GM19035 (cell line): ENCODE measurements at regions not wholly inside any gene's neighbourhood (a gene's known extent, or its start where the extent isn't known, plus 50 kb on each side); places are given as distances from the start of the nearest gene placed in this dataset.

ENCODE experiments used
- ATAC-seq: cut with Tn5 transposase; IDR thresholded peaks from one replicate; pipeline ENCODE4 v1.9.1; 2021; ENCODE audit not compliant: unreplicated experiment

DNA sequence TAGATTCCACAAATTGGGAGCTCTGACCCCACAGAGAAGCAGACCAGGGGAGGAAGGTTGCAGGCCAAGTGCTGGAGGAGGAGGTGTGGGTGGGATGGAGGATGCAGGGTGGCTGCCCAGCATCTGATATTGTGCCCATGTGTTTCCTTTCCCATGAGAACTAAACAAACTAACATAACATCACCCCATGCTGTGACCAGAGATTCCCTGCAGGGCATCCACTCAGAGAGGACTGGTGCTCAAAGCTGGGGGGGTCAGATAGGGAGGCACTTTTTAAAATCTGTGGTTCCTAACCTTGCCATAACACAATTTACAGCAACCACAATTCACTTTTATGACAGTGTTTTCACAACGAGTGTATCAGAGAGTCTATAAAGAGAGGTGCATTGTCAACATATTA, 1277.6 kb downstream of the AACS start:
- ATAC-seq: no peak

DNA sequence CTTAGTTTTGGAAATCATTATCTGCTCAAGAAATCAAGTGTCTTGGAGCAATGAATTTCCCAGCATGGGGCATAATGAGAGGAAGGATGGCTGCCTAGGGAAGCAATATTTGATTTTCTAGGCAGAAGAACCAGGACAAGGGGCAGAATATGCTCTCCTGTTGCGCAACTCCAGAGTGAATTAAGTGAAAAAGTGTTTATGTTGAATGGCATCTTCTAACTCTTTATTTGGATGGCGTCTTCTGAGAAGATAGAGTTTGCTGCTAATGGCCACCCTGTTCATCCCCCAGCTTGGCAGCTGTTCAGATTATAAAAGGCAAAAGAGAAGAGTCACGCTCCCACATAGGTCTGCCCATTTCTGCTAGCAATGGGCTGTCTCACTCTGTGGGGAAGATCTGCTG, 1278.1 kb downstream of the AACS start:
- no peak for ATAC-seq

- ATAC-seq: no peak
These were observed 1280.9 kb downstream of the AACS start for GRCh38 chr12:126346087-126346486.

GRCh38 chr12:126347421-126347820, 1282.2 kb downstream of the AACS start:
- no peak for ATAC-seq

- ATAC-seq: no peak
These were observed 1284.1 kb downstream of the AACS start for GRCh38 chr12:126349383-126349782.

GRCh38 chr12:126353604-126354003, 1288.4 kb downstream of the AACS start:
- ATAC-seq: no peak

DNA sequence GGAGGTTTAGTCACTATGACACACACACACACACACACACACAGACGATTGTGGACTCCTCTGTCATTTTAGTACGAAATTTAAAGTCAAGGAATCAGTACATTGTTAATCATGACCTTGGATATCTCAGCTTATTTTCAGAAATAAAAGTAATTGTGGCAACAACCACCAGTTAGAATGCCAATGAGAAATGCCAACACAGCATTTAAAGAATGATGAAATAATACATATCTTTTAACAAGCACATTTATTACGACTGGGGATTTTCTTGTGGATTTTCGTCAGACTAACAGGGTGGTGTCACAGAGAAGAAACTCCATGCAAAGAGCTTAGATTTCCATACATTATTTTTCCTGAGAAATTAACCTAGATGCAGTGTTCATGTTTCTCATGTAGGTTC, 1289.4 kb downstream of the AACS start:
- ATAC-seq: no peak

GRCh38 chr12:126355346-126355745, 1290.1 kb downstream of the AACS start:
- ATAC-seq: no peak

DNA sequence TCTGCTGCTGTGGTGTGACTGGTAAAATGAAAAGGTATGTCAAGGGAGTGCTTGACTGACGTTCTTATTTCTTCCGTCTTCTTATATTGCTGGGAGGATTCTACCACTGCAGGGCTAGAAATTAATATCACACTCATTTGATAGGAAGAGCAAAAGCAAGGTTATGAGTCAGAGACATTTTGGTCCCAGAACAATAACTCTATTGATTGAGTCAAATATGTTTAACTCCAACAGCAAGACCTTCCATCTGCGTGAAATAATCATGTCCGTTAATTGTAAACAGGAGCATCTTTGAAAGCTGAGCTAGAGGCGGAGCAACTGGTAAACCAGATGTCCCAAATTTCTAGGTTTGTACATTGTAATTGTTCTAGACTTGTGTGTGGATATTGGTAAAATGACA, 1293.6 kb downstream of the AACS start:
- no peak for ATAC-seq

GRCh38 chr12:126359216-126359615, 1294.0 kb downstream of the AACS start:
- ATAC-seq: no peak

- no peak for ATAC-seq
These were observed 1296.6 kb downstream of the AACS start for GRCh38 chr12:126361804-126362203.

DNA sequence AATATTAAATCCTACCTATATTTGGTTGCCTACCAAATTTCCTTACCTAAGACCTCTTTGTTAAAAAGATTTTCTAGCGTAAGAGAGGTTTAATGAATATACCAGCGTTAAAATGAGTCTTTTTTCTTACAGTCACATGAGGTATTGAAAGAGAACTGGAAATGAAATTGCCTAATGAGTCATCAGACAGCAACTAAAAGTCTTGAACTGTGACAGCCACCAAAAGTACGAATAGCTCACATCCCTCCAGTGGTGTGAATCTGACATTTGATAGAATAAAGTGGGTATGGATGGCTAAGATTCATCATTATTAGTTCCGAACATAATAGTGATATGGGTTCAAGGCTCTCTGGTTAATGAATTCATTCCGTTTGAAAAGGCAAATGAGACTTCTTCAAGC, 1297.3 kb downstream of the AACS start:
- no peak for ATAC-seq

- ATAC-seq: no peak
These were observed 1297.7 kb downstream of the AACS start for GRCh38 chr12:126362964-126363363.

- no peak for ATAC-seq
These were observed 1304.5 kb downstream of the AACS start for GRCh38 chr12:126369487-126370463.

DNA sequence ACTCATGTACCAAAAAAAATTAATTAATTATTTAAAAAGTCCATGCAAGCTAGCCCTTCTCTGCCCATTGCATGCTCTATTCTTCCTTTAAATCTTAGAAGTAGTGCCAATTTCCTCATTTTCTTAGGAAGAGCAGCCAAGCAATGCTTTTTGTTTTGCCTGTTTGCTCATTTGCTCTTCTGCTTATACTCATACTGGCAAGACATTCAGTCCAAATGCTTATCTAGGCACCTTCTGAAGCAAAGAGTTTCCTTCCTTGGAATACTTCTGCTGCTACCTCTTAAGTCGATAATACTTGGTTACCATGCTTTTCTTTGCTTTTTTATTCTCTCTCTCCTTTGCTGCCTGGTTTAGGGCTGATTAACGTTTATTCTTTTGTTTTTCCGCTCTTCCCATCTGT, 1318.3 kb downstream of the AACS start:
- ATAC-seq: no peak

DNA sequence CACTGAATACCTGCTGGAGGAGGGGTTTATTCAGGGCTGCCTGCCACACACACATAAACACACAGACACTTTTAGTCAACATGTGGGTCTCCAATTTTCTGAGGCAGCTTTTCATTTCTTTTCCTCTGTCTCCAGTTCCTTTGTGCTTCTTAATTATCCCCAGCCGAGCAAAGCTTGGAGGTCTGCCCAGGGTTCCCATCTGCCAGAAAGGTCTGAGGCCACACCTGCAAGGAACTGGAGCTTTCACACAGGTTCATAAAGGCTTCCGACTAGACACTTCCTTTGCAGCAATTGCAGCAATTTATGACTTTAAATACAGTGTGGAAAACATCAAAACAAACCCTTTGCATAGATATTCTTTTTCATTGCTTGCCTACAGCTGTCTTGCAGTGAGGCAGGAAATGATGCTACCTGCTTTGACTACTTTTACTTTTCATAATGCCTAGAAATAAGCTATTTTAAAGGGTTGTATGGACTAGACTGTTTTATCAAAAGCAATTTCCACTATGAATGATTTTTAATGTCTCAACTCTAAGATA, 1318.9 kb downstream of the AACS start:
- ATAC-seq: no peak

- no peak for ATAC-seq
These were observed 1320.5 kb downstream of the AACS start for GRCh38 chr12:126385785-126386184.

DNA sequence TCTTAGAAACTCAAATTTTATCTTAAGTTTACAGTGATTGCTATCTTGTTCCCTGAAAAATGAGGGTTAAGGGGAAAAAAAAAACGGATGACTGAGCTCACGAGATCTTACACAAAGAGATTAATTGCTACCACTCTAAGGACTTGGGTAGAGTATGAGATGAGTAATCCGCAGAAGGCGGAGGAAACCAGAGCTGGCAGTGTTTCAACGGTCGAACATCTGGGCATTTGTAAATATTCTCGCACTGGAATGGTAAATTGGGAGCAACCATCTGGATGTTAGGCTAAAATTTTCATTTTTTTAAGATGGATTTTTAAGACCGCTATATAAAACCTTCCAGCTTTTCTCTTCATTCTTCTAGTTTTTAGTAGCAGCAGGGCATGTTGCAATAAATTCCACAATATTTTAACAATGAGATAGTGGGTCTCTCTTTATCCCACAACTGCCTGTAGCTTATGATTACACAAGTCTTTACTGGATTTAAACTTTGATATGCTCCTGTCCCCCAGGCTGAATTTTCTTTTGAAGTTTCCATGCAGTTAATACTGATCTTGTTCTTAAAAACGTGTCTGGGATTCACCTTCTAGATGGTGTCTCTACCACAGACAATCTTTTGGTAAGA, 1324.1 kb downstream of the AACS start:
- ATAC-seq: no peak

DNA sequence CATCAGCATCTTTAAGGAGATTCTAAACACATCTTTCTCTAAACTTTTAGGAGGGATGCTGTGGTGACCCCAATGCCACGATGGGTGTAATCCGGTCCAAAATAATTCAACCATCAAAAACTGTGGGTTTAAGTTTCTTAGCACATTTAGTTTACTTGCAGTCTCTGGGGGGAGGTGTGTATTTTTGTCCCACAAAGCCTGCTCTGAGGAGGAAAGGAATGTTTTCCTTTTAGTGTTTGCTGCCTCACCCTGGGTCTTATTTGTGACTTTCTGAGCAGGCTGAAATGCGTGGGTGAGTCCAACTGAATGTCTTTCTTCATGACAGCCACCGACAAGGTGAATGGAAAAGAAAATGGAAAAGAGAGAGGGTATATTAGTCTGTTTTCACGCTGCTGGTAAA, 1324.7 kb downstream of the AACS start:
- ATAC-seq: no peak

DNA sequence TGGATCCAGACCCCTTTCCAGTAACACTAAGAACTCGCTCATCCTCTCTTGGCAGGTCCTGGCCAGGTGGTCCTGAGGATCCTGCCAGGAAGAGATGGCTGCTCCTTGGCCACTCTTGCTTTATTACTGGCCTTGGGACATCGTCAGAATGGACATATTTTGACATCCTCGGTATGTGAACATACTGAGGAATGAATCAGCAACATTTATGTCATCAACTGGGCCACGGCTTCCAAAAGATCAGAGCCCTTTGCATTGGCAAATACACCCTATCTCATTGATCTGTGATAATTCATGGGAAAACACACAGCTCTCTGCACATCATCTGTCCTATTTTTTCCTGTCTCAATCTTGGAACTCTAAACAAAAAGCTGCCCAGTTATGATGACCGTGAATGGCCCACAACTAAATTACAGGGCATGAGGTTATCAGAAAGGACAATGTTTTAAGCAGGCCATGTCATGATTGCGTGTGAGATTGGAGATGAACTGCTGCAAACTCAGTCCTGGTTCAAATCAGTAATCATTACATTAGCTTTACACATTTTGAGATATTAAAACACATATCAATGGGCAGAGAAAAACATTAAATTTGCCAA, 1325.8 kb downstream of the AACS start:
- ATAC-seq: no peak

DNA sequence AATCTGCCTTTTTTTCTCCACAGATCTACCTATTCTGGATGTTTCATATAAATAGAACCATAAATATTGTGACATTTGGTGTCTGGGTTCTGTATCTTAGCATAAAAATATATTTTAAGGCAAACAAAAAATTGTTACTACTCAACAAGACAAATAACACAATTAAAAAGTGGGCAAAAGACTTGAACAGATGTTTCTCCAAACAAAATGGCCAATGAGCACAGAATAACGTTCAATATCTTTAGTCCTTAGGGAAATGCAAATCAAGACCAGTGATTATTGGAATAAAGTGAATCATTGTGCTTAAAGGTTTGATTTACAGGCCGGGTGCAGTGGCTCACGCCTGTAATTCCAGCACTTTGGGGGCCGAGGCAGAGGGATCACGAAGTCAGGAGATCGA, 1331.3 kb downstream of the AACS start:
- ATAC-seq: no peak
